ENCODE measurements at regions not wholly inside any gene's neighbourhood (a gene's known extent, or its start where the extent isn't known, plus 50 kb on each side); places are given as distances from the start of the nearest gene placed in this dataset.

DNA sequence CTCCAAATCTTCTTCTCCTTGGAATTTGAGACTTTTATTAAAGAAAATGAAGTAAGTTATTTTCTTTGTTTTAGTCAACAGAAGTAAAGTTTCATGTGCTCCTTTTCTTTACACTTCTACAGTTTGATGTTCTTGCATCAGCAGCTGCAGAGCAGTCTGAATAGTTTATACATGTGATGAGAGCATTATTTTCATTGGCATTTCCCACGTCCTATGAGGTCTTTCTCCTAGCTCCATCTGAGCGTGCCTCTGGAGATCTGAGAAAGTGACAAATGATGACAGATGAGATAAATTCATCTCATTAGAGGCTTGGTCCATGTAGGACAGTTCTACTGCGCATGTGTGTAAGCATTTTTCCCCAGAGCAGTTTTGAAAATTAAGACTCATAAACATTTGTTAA, 1290.0 kb downstream of the UQCRFS1 start:
- TF ChIP-seq TARDBP (IDR thresholded peaks at IDR 0.05) (no peak), L3MBTL2 (conservative IDR thresholded peaks at IDR 0.05) (no peak), BHLHE40 (IDR thresholded peaks at IDR 0.05; ENCODE audit: borderline replicate concordance) (no peak), ELF4 (IDR thresholded peaks at IDR 0.05) (no peak), NFRKB (IDR thresholded peaks at IDR 0.05) (no peak), HDGF (IDR thresholded peaks at IDR 0.05; ENCODE audit: borderline replicate concordance) (no peak), ZNF384 (IDR thresholded peaks at IDR 0.05) (no peak), CTBP1 (IDR thresholded peaks at IDR 0.05; ENCODE audit: borderline replicate concordance) (no peak)
- TF ChIP-seq, protein P1, sequence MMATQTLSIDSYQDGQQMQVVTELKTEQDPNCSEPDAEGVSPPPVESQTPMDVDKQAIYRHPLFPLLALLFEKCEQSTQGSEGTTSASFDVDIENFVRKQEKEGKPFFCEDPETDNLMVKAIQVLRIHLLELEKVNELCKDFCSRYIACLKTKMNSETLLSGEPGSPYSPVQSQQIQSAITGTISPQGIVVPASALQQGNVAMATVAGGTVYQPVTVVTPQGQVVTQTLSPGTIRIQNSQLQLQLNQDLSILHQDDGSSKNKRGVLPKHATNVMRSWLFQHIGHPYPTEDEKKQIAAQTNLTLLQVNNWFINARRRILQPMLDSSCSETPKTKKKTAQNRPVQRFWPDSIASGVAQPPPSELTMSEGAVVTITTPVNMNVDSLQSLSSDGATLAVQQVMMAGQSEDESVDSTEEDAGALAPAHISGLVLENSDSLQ (IDR thresholded peaks at IDR 0.05) = no peak
- CTCF ChIA-PET = no interaction called here
- POLR2A ChIA-PET = no interaction called here
- DNase-seq (ENCODE audit: extremely low spot score) = no peak

DNA sequence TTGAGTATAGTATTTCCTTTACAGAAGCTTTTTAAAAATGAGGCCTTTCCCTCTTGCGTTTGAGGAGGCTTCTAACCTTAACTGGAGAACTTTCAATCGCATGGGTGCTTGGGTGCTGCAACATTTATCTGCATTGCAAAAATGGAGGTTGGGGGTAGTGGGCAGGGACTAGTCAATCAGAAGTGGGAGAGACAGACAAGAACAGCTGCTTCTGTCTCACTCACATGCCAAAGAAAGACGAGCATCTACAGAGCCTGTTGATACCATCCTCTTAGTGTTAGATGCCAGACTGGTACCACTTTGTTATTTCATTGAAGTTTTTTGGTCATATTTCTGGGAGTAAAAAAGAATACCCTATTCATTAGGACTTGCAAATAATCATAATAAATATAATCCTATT, 1292.2 kb downstream of the UQCRFS1 start:
- DNase-seq (ENCODE audit: extremely low spot score) = no peak
- ChIA-PET CTCF (no interaction called here), POLR2A (no interaction called here)
- TF ChIP-seq ARNT (IDR thresholded peaks at IDR 0.05) (no peak), ELF4 (IDR thresholded peaks at IDR 0.05) (no peak), FOXA1 (IDR thresholded peaks at IDR 0.05) (no peak), ZNF384 (IDR thresholded peaks at IDR 0.05) (no peak), SUZ12 (IDR thresholded peaks at IDR 0.05) (no peak), TARDBP (IDR thresholded peaks at IDR 0.05) (no peak), LEF1 (IDR thresholded peaks at IDR 0.05; ENCODE audit: borderline replicate concordance) (no peak), SP1 (IDR thresholded peaks at IDR 0.05) (no peak), CTBP1 (IDR thresholded peaks at IDR 0.05; ENCODE audit: borderline replicate concordance) (no peak), HDGF (IDR thresholded peaks at IDR 0.05; ENCODE audit: borderline replicate concordance) (no peak), NFRKB (IDR thresholded peaks at IDR 0.05) (no peak), L3MBTL2 (conservative IDR thresholded peaks at IDR 0.05) (no peak)
- TF ChIP-seq, protein P1 (IDR thresholded peaks at IDR 0.05) = no peak

DNA sequence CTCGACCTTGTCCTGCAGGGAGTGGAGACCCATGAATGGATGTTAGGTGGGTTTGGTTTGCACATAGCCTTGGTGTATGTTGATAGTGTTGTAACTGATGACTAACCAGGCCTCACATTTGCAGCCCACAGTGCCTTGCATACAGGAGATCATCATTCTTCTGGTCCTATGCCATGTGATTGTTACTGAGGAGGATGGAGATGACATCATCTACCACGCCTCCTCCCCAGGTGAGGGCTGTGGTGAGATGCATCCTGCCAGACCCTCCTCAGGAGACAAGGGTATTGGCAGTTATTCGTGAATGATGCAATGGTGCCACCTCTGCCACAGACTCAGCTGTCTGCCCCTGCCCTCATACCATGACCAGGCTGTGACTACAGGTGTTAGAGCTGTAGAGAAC, 1294.1 kb downstream of the UQCRFS1 start:
- DNase-seq (ENCODE audit: extremely low spot score) = no peak
- ChIA-PET POLR2A (no interaction called here), CTCF (no interaction called here)
- no peak for TF ChIP-seq FOXA1 (IDR thresholded peaks at IDR 0.05)
- TF ChIP-seq BHLHE40 (IDR thresholded peaks at IDR 0.05; ENCODE audit: borderline replicate concordance) = no peak
- TF ChIP-seq SUZ12 (IDR thresholded peaks at IDR 0.05) = no peak
- TF ChIP-seq TARDBP (IDR thresholded peaks at IDR 0.05) = no peak
- TF ChIP-seq FOXM1 (IDR thresholded peaks at IDR 0.05; ENCODE audit: borderline replicate concordance) = no peak
- no peak for TF ChIP-seq ARNT (IDR thresholded peaks at IDR 0.05)
- no peak for TF ChIP-seq FOXK2 (IDR thresholded peaks at IDR 0.05)

DNA sequence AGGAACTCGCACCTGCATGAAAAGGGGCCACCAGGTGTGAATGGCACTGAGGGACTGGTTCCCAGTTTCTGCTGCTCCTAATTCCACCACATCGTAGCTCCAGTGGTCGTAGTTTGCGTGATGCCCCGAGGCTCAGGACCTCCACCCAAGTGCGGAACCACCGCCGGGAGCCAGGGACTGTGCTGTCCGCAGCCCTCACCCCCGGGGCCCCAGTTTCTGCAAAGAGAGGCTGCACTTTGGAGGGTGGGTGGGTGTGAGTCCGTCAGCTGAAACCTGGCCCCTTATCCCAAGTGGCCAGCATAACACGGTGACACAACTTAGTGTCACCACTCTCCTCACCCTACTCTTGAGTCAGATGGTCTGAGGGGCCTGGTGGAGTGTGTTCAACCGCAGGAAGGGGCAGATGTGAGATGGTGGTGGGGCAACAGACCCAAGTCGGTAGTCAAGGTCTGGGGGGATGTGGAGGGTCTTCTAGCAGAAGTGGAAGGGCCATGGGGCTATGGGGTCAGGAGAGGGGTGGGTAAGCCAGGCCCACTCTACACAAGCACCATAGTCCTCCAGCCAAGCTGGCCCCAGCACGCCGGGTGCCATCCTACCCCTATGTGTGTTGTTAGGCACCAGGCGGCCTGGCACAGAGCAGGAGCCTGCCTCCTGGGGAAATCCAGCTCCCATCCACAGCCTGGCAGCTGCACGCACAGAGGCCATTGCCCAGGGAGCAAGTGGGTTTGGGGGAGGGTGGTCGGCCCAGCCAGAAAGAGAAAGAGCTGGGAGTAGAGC, 1301.6 kb downstream of the UQCRFS1 start:
- CTCF ChIA-PET = interaction anchor here (0.6 kb wide), 1 partner anchor 56 kb away, joined by 3 read pairs; no protein-coding TSS in a partner anchor
- TF ChIP-seq FOXA1 (IDR thresholded peaks at IDR 0.05) (no peak), ARNT (IDR thresholded peaks at IDR 0.05) (no peak), FOXK2 (IDR thresholded peaks at IDR 0.05) (no peak), TARDBP (IDR thresholded peaks at IDR 0.05) (no peak)
- POLR2A ChIA-PET = no interaction called here
- no peak for DNase-seq (ENCODE audit: extremely low spot score)

DNA sequence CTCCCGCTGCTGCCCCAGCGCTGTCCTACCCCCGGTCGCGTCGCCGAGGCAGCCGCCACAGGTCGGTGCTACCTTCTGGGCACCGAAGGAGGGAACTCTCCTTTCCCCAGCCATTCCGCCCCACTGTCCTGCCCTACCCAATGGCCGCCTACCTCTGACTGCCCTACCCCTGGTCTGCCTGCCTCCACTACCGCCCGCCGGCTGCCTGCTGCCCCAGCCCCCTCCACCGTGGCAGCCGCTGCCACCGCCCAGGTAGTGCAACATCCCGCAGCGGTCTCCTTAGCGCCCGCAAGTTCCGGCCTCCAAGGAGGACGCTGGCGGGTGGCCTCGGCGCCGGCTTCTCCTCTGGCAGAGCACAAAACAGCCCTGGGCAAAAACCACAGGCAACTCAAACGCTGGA, 1303.1 kb downstream of the UQCRFS1 start:
- TF ChIP-seq FOXA1 (IDR thresholded peaks at IDR 0.05) = no peak
- no peak for TF ChIP-seq TARDBP (IDR thresholded peaks at IDR 0.05)
- TF ChIP-seq ARNT (IDR thresholded peaks at IDR 0.05) = no peak
- TF ChIP-seq BHLHE40 (IDR thresholded peaks at IDR 0.05; ENCODE audit: borderline replicate concordance) = no peak
- TF ChIP-seq NFRKB (IDR thresholded peaks at IDR 0.05) = no peak
- TF ChIP-seq ZNF384 (IDR thresholded peaks at IDR 0.05) = no peak
- no peak for TF ChIP-seq SUZ12 (IDR thresholded peaks at IDR 0.05)
- TF ChIP-seq SP1 (IDR thresholded peaks at IDR 0.05) = no peak
- TF ChIP-seq HDGF (IDR thresholded peaks at IDR 0.05; ENCODE audit: borderline replicate concordance) = no peak
- no peak for TF ChIP-seq ELF4 (IDR thresholded peaks at IDR 0.05)
- no peak for TF ChIP-seq FOXK2 (IDR thresholded peaks at IDR 0.05)
- TF ChIP-seq LEF1 (IDR thresholded peaks at IDR 0.05; ENCODE audit: borderline replicate concordance) = no peak
- TF ChIP-seq CTBP1 (IDR thresholded peaks at IDR 0.05; ENCODE audit: borderline replicate concordance) = no peak
- no peak for DNase-seq (ENCODE audit: extremely low spot score)
- ChIA-PET CTCF (no interaction called here), POLR2A (no interaction called here)

DNA sequence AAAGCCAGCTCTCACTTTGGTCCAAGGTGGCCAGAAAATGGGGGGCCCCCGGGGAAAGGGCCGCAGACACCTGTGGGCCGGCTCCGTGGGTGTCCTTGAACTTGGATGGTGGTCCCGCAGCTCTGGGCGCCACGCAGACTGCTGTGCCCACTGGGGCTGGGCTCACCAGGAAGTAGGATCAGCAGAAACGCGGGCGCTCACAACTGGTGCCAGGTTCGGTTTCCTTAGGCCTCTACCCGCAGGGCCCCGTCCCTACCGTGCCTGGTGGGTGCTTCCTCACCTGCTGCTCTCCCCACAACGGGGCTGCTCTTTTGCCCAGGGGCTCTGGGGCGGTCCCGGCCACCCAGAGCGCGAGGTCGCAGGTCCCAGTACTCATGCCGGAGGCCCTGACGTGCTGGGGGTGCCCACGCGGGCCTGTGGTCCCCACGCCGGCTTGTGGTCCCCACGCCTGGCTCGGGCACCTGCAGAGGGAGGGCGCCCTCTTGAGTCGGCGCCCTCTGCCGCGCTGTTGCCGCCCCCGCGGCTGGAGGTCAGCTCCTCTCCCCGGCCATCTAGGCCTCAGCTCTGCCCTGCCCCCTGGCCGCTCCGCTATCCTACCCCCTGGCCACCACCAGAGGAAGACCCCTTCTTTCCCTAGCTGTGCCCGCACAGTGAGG, 1303.6 kb downstream of the UQCRFS1 start:
- CTCF ChIA-PET = no interaction called here
- no peak for DNase-seq (ENCODE audit: extremely low spot score)
- POLR2A ChIA-PET = no interaction called here
- TF ChIP-seq SP1 (IDR thresholded peaks at IDR 0.05) = no peak
- TF ChIP-seq HDGF (IDR thresholded peaks at IDR 0.05; ENCODE audit: borderline replicate concordance) = no peak

DNA sequence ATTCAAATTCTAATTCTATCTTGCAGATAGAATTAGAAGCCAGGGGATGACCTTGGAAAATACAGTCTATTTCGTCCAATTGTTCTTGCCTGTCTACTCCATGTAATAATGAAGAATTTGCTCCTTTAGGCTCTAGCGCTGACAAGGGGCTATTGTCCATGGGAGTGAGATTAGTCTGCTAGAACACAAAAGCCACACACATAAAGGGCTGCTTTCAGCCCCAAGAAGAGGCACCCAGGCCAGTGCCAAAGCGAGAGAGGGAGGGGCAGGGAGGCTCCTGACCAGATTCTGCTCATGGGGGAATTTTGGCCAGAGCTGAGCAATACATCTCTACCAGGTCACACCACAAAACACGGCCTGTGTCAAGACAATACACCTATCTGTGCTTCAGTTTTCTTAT, 1306.9 kb downstream of the UQCRFS1 start:
- no peak for TF ChIP-seq FOXA1 (IDR thresholded peaks at IDR 0.05)
- TF ChIP-seq, protein P1 (IDR thresholded peaks at IDR 0.05) = no peak
- TF ChIP-seq TARDBP (IDR thresholded peaks at IDR 0.05) = no peak
- no peak for TF ChIP-seq ARNT (IDR thresholded peaks at IDR 0.05)

More for the DNA sequence above, 1306.9 kb downstream of the UQCRFS1 start:
- ChIA-PET POLR2A (no interaction called here), CTCF (no interaction called here)
- no peak for DNase-seq (ENCODE audit: extremely low spot score)
